SK-N-SH (cell line): ENCODE measurements at regions not wholly inside any gene's neighbourhood (a gene's known extent, or its start where the extent isn't known, plus 50 kb on each side); places are given as distances from the start of the nearest gene placed in this dataset.

Experiments
- CTCF ChIP-seq: fragments of 200-600 bp; sonication (generic); IDR thresholded peaks from 2 replicates; pipeline ENCODE4 v1.6.1; 2017; ENCODE audit warnings: antibody characterized with exemption, mild to moderate bottlenecking, moderate library complexity
- USF2 ChIP-seq: fragments of 150-350 bp; IDR thresholded peaks from 2 replicates; pipeline ENCODE4 v1.6.1; 2017; ENCODE audit warnings: antibody characterized with exemption, low read length, low read depth, borderline replicate concordance

- no peak for TF ChIP-seq CTCF
- TF ChIP-seq USF2: no peak
These were observed 1260.9 kb upstream of the SORCS1 start for GRCh38 chr10:108425283-108425964.
